Sigmoid colon (tissue), 6 donors: ENCODE measurements at regions not wholly inside any gene's neighbourhood (a gene's known extent, or its start where the extent isn't known, plus 50 kb on each side); places are given as distances from the start of the nearest gene placed in this dataset.

Experiments used
- DNase-seq: peaks from one replicate; pipeline ENCODE4 v3.0.0-alpha.2; 2019
- H3K27ac ChIP-seq, 4 donors: fragments of 200-600 bp; sonication (generic); one replicate each; pipeline ENCODE4 v1.5.1; 2016 to 2019; ENCODE audit warnings: mild to moderate bottlenecking in 1 of 4
- H3K27me3 ChIP-seq, 3 donors: fragments of 200-600 bp; sonication (generic); one replicate each; pipeline ENCODE4 v1.5.1; 2019; ENCODE audit warnings: mild to moderate bottlenecking in 1 of 3
- H3K36me3 ChIP-seq, 4 donors: fragments of 200-600 bp; sonication (generic); one replicate each; pipeline ENCODE4 v1.5.1; 2016 to 2019
- H3K4me1 ChIP-seq, 4 donors: fragments of 200-600 bp; sonication (generic); one replicate each; pipeline ENCODE4 v1.5.1; 2017 to 2019
- H3K4me3 ChIP-seq, 4 donors: fragments of 200-600 bp; sonication (generic); one replicate each; pipeline ENCODE4 v1.5.1; 2017 to 2019; ENCODE audit warnings: mild to moderate bottlenecking in 2 of 4, moderate library complexity in 1 of 4
- H3K9me3 ChIP-seq, 4 donors: fragments of 200-600 bp in 3 of 4; sonication (generic) in 3 of 4; one replicate each; pipeline versions ENCODE4 v1.5.1 to v1.6.1; 2013 to 2019
- CTCF ChIP-seq, 4 experiments: fragments of 450-650 bp in 3 of 4; fragments of 200-600 bp in 1 of 4; IDR thresholded peaks; one replicate each; pipeline ENCODE4 v1.5.1; 2016 to 2019; ENCODE audit warnings: antibody characterized with exemption in 4 of 4, mild to moderate bottlenecking in 3 of 4, moderate library complexity in 2 of 4
- EP300 ChIP-seq, 4 donors: sonication (generic); formaldehyde crosslinking; IDR thresholded peaks; one replicate each; pipeline ENCODE4 v1.6.1; 2017; ENCODE audit warnings: antibody characterized with exemption in 4 of 4
- POLR2A ChIP-seq, 2 donors: fragments of 450-650 bp; IDR thresholded peaks; one replicate each; pipeline ENCODE4 v1.6.1; 2016; ENCODE audit warnings: antibody characterized with exemption in 2 of 2, mild to moderate bottlenecking in 2 of 2, moderate library complexity in 2 of 2
- POLR2AphosphoS5 ChIP-seq, 4 donors: sonication (generic); formaldehyde crosslinking; IDR thresholded peaks; one replicate each; pipeline ENCODE4 v1.6.1; 2017; ENCODE audit warnings: antibody characterized with exemption in 4 of 4
- WGBS, 2 donors: extraction: QIAGEN DNeasy Blood & Tissue Kit; methylation state at CpG; one replicate each; pipeline ENCODE4 v1.1.7; 2013; 5-methylcytosine and 5-hydroxymethylcytosine counted together
- intact Hi-C: fragments of 100-400 bp; cut with DNase I; formaldehyde crosslinking; loops from one replicate; pipeline ENCODE4 v1.15.1; 2023
- donor health status: healthy with polysubstance abuse.
- donor health status: healthy.

GRCh38 chr5:165914456-165914855 lies 2377.0 kb upstream of the WWC1 start:
- TF ChIP-seq CTCF (IDR thresholded peaks at IDR 0.05) (no peak), POLR2A (IDR thresholded peaks at IDR 0.05) (no peak), POLR2AphosphoS5 (IDR thresholded peaks at IDR 0.05) (no peak), EP300 (IDR thresholded peaks at IDR 0.05) (no peak)
- no peak for DNase-seq
- Histone ChIP-seq H3K27me3 (no peaks in the 10 kb centered on the region), H3K36me3 (no peaks in the 10 kb centered on the region), H3K4me3 (no peak overlapping the region), H3K9me3 (no peaks in the 10 kb centered on the region), H3K27ac (no peak overlapping the region), H3K4me1 (no peaks in the 10 kb centered on the region)
- WGBS, 2 donors, result 92 to 93% methylated on average over 6 of the region's 6 CpGs
- intact Hi-C loops, result no loop called here

GRCh38 chr5:165919196-165919595 lies 2372.2 kb upstream of the WWC1 start:
- Histone ChIP-seq H3K9me3 (no peaks in the 10 kb centered on the region), H3K4me3 (no peak overlapping the region), H3K27ac (no peak overlapping the region), H3K36me3 (no peaks in the 10 kb centered on the region), H3K4me1 (no peaks in the 10 kb centered on the region), H3K27me3 (no peaks in the 10 kb centered on the region)
- TF ChIP-seq EP300 (IDR thresholded peaks at IDR 0.05) (no peak), POLR2A (IDR thresholded peaks at IDR 0.05) (no peak), CTCF (IDR thresholded peaks at IDR 0.05) (no peak), POLR2AphosphoS5 (IDR thresholded peaks at IDR 0.05) (no peak)
- intact Hi-C loops, result no loop called here
- WGBS, 2 donors, result 96% methylated on average over 20 of the region's 20 CpGs
- DNase-seq, result no peak

GRCh38 chr5:165920655-165921054 lies 2370.8 kb upstream of the WWC1 start:
- Histone ChIP-seq H3K4me1 (no peaks in the 10 kb centered on the region), H3K27me3 (no peaks in the 10 kb centered on the region), H3K4me3 (no peak overlapping the region), H3K27ac (no peak overlapping the region), H3K9me3 (no peaks in the 10 kb centered on the region), H3K36me3 (no peaks in the 10 kb centered on the region)
- TF ChIP-seq CTCF (IDR thresholded peaks at IDR 0.05), result no peak
- TF ChIP-seq POLR2A (IDR thresholded peaks at IDR 0.05), result no peak
- no peak for TF ChIP-seq POLR2AphosphoS5 (IDR thresholded peaks at IDR 0.05)
- TF ChIP-seq EP300 (IDR thresholded peaks at IDR 0.05), result no peak
- no peak for DNase-seq
- intact Hi-C loops, result no loop called here
- 88 to 89% methylated on average over 1 of the region's 1 CpG for WGBS, 2 donors

- Histone ChIP-seq H3K27me3 (no peaks in the 10 kb centered on the region), H3K27ac (no peak overlapping the region), H3K4me3 (no peak overlapping the region), H3K4me1 (no peaks in the 10 kb centered on the region), H3K9me3 (peaks cover 0 to 4% (median under 1%) of the 10 kb centered on the region in 4 donors), H3K36me3 (no peaks in the 10 kb centered on the region)
- intact Hi-C loops, result no loop called here
- TF ChIP-seq CTCF (IDR thresholded peaks at IDR 0.05) (no peak), EP300 (IDR thresholded peaks at IDR 0.05) (no peak), POLR2A (IDR thresholded peaks at IDR 0.05) (no peak), POLR2AphosphoS5 (IDR thresholded peaks at IDR 0.05) (no peak)
- 86 to 88% methylated on average over 6 of the region's 6 CpGs for WGBS, 2 donors
- DNase-seq, result no peak
Observed at GRCh38 chr5:165928971-165929370, 2362.5 kb upstream of the WWC1 start.

DNA sequence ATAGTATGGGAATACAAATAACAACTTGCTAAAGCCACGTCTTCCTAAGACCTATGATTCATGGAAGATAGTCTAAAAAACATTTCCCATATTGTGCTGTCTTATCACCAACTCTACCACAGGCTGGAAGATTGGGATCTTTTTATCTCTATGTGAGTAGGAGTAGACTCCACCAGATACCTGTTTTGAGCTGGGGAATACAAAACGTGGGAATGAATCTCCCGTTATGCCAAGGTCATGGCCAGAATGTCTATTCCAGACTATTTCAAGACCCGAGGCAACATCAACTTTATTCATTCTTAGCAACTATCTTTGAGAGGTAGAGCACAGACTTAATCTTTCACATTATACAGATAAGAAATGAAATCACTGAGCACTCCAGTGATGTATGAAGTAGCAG lies 2350.9 kb upstream of the WWC1 start:
- WGBS, 2 donors, result 79 to 86% methylated on average over 4 of the region's 4 CpGs
- H3K27me3 ChIP-seq, result no peaks in the 10 kb centered on the region
- no peak overlapping the region for H3K4me3 ChIP-seq
- intact Hi-C loops, result no loop called here
- no peak for DNase-seq
- TF ChIP-seq EP300 (IDR thresholded peaks at IDR 0.05) (no peak), POLR2A (IDR thresholded peaks at IDR 0.05) (no peak), CTCF (IDR thresholded peaks at IDR 0.05) (no peak), POLR2AphosphoS5 (IDR thresholded peaks at IDR 0.05) (no peak)
- no peaks in the 10 kb centered on the region for H3K36me3 ChIP-seq
- no peaks in the 10 kb centered on the region for H3K4me1 ChIP-seq
- H3K9me3 ChIP-seq, result no peaks in the 10 kb centered on the region
- H3K27ac ChIP-seq, result no peak overlapping the region
